Activated CD8-positive, alpha-beta T cell treated with anti-CD3 and anti-CD28 coated beads, Interleukin-2, amount 10 ng/mL, durations not matched to agents 7 days and 5 days (primary cell): ENCODE measurements at regions not wholly inside any gene's neighbourhood (a gene's known extent, or its start where the extent isn't known, plus 50 kb on each side); places are given as distances from the start of the nearest gene placed in this dataset.

Source experiments
- ATAC-seq: fragments of 150-1000 bp; cut with Tn5 transposase; one replicate; pipeline ENCODE4 v1.10.0; 2021; ENCODE audit warnings: moderate library complexity
- CTCF ChIA-PET: fragments of 350-600 bp; sonication (Branson Sonifier 250); formaldehyde crosslinking; loops from one replicate; lab custom pipeline; 2021; ENCODE audit warnings: antibody characterized with exemption; lab: Charles Lee
- POLR2A ChIA-PET: fragments of 350-600 bp; sonication (Branson Sonifier 250); formaldehyde crosslinking; loops from one replicate; lab custom pipeline; 2021; ENCODE audit warnings: antibody characterized with exemption; lab: Charles Lee
- DNase-seq: peaks from one replicate; pipeline ENCODE4 v3.0.0-alpha.2; 2020
- H3K27ac Mint-ChIP-seq: one replicate; pipeline ENCODE4 v1.8.0; 2021; ENCODE audit warnings: mild to moderate bottlenecking, mixed read lengths
- H3K27me3 Mint-ChIP-seq: one replicate; pipeline ENCODE4 v1.8.0; 2021; ENCODE audit warnings: low read depth, mixed read lengths
- H3K36me3 Mint-ChIP-seq: one replicate; pipeline ENCODE4 v1.8.0; 2021; ENCODE audit warnings: low read depth, mixed read lengths
- H3K4me1 Mint-ChIP-seq: one replicate; pipeline ENCODE4 v1.8.0; 2021; ENCODE audit warnings: low read depth, mixed read lengths
- H3K4me3 Mint-ChIP-seq: one replicate; pipeline ENCODE4 v1.8.0; 2021; ENCODE audit warnings: mild to moderate bottlenecking, mixed read lengths
- H3K9me3 Mint-ChIP-seq: one replicate; pipeline ENCODE4 v1.8.0; 2022; ENCODE audit warnings: mixed read lengths; ENCODE audit not compliant: insufficient read depth

DNA sequence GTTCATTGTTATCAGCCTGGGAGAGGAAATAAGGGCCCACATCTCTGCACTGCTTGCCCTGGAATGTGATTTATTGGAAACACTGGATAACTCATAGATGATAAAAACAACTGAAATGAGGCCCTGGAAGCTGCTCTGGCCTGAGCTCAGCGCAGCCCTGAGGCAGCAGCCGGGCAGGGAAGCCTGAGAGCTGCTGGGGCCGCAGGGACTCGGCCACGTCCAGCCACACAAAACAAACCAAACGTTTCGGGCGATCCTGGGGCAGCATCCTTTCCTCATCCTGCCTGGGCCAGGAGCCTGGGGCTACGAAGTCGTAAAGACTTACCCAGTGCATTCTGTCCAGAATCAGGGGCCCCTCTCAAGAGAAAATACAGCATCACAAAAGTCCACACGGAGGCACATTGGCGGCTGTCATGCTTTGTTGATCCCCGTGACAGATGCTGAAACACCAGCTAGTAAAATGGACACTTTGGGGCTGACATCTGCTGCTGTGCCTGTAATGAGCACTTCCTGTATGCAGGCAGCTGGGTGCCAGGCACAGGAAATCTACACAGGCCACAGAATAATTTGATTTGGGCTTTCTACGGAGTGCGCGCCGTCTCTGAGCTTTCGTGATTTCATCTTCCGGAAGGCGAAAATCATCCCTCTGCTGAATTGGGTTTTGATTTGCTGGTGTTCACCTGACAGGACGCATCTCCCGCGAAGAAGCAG, 250.6 kb downstream of the EIPR1 start:
- POLR2A ChIA-PET: no interaction called here
- CTCF ChIA-PET: no interaction called here
- no peaks in the 10 kb centered on the region for H3K9me3 Mint-ChIP-seq
- no peak overlapping the region for H3K4me3 Mint-ChIP-seq
- H3K27me3 Mint-ChIP-seq: no peaks in the 10 kb centered on the region
- DNase-seq (no peak), ATAC-seq (no peak)
- H3K27ac Mint-ChIP-seq: peak overlapping the region; percentile 5
- H3K4me1 Mint-ChIP-seq: peaks cover 5% of the 10 kb centered on the region
- H3K36me3 Mint-ChIP-seq: no peaks in the 10 kb centered on the region

DNA sequence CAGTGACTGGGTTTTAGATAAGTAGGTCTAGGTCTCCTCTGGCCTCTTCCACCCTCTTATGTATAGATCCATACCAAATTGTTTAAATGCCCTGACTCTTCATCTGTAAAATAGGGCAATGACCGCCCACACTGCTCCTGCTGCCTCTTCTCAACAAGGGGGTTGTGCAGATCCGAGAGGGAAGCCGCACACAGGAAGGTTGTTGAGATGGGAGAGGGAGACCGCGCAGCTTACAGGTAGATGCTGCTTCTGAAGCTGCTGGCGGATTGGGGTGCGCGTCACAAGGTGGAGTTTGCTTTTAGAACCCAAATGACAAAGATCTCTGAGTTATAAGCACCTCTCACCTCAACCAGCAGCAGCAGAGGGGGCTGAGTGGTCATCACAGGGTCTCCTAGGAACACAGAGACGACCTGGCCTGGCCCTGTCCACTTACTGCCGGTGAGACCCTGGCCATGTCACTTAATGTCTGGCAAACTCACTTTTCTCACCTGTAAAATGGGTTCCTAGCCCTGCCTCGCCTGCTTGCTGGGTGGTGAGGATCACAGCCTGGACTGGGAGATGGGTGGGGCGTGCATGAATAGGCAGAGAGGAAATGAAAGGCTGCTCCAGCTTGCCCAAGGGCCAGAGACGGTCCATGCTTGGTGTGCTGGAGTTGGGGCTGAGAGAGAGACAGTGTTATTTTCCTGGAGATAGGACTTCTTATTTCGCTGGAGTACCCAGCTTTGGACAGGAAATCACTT, 251.3 kb downstream of the EIPR1 start:
- CTCF ChIA-PET: no interaction called here
- Mint-ChIP-seq H3K4me3 (no peak overlapping the region), H3K4me1 (peaks cover 5% of the 10 kb centered on the region), H3K27ac (no peak overlapping the region), H3K9me3 (no peaks in the 10 kb centered on the region), H3K27me3 (no peaks in the 10 kb centered on the region), H3K36me3 (no peaks in the 10 kb centered on the region)
- POLR2A ChIA-PET: no interaction called here
- DNase-seq: no peak
- no peak for ATAC-seq

DNA sequence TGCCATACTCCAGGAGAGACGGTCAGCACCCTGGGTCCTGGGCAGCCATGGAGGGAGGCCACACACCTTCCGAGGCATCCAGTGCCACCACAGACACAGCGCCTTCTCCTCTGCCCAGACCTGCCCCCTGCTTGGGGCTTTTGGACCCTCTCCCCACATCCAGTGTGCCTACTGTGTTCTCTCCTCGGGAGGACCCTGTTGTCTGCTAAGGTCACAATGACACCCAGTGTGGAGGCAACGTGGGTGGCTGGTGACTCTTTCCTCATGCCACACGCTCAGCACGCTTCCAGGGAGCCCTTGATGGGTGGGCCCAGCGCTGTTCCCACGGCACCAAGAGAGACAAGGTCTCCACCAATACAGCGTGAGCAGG, 251.9 kb downstream of the EIPR1 start:
- Mint-ChIP-seq H3K36me3 (no peaks in the 10 kb centered on the region), H3K27ac (no peak overlapping the region), H3K27me3 (no peaks in the 10 kb centered on the region), H3K4me1 (peaks cover 5% of the 10 kb centered on the region), H3K9me3 (no peaks in the 10 kb centered on the region), H3K4me3 (no peak overlapping the region)
- ChIA-PET POLR2A (no interaction called here), CTCF (no interaction called here)
- ATAC-seq: no peak
- no peak for DNase-seq

DNA sequence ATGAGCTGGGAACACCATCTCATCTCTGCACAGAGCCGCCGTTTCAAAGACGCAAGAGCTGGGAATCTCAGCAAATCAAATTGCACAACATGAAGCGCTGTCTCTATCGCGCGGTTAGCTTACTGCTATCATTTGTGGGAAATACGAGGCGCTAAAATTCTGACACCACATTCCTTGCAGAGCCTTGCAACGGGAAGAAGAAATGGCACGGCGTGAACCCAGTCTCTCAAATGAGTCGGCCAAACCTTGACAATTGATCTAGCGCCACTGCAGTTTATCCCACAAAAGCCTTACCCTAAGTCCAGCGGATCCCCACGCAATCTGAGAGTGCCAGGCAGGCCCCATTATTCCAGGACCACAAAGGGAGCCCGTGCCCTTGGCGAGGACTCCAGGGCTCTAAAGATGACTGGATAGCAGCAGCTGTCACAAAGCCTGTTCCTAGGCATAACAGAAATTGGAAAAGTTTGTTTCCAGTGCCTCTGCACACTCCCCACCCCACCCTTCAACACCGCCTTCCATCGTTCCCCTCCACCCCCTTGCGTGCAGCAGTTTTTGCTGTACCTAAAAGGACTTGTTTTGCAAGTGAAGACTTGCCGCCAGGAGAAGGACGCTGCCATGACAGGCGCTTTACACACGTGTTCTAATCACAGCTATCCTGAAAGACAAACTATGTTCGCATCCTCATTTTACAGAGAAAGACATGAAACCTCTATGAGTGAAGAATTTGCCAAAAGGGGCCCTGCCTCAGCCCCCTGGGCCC, 252.4 kb downstream of the EIPR1 start:
- H3K27me3 Mint-ChIP-seq: no peaks in the 10 kb centered on the region
- POLR2A ChIA-PET: no interaction called here
- no peak overlapping the region for H3K4me3 Mint-ChIP-seq
- H3K27ac Mint-ChIP-seq: no peak overlapping the region
- H3K4me1 Mint-ChIP-seq: peaks cover 5% of the 10 kb centered on the region
- ATAC-seq: no peak
- DNase-seq: no peak
- CTCF ChIA-PET: interaction anchor here (0.5 kb wide), 1 partner anchor 60 kb away, joined by 3 read pairs; no protein-coding TSS in a partner anchor
- H3K36me3 Mint-ChIP-seq: no peaks in the 10 kb centered on the region
- H3K9me3 Mint-ChIP-seq: no peaks in the 10 kb centered on the region

DNA sequence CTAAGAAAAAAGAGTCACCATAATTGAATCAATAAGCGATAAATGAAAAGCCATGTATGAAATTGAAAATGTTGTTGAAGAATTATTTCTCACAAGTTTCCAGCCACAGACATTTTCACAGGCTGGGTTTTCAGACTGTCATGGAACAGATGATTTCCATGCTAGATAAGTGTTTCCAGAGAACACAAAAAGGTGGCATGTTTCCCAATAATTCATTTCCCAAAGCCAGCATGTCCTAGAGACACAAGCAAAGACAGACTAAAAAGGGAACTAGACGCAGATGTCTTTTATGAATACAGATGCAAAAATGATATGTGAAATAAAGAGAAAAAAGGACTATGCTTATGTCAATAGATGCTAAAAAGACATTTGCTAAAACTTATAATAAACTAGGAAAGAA, 255.1 kb downstream of the EIPR1 start:
- no peak overlapping the region for H3K27ac Mint-ChIP-seq
- H3K36me3 Mint-ChIP-seq: no peaks in the 10 kb centered on the region
- ChIA-PET CTCF (no interaction called here), POLR2A (no interaction called here)
- ATAC-seq (no peak), DNase-seq (no peak)
- no peak overlapping the region for H3K4me3 Mint-ChIP-seq
- no peaks in the 10 kb centered on the region for H3K27me3 Mint-ChIP-seq
- H3K9me3 Mint-ChIP-seq: no peaks in the 10 kb centered on the region
- peaks cover 5% of the 10 kb centered on the region for H3K4me1 Mint-ChIP-seq

DNA sequence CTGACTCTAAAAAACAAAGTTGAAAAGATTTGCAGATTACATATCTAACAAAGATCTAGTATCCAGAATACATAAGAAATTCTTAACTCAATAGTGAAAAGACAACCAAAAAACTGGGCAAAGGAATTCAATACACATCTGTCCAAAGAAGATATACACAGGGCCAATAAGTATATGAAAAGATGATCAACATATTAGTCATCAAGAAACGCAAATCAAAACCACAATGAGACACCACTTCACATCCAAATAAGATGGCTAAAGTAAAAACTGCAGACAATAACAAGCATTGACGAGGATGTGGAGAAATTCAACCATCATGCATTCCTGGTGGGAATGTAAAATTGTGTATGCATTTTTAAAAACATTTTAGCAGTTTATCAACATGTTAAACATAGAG, 256.0 kb downstream of the EIPR1 start:
- no peak for DNase-seq
- Mint-ChIP-seq H3K27ac (no peak overlapping the region), H3K27me3 (no peaks in the 10 kb centered on the region), H3K4me1 (no peaks in the 10 kb centered on the region), H3K9me3 (no peaks in the 10 kb centered on the region), H3K36me3 (no peaks in the 10 kb centered on the region), H3K4me3 (no peak overlapping the region)
- ChIA-PET CTCF (no interaction called here), POLR2A (no interaction called here)
- no peak for ATAC-seq

DNA sequence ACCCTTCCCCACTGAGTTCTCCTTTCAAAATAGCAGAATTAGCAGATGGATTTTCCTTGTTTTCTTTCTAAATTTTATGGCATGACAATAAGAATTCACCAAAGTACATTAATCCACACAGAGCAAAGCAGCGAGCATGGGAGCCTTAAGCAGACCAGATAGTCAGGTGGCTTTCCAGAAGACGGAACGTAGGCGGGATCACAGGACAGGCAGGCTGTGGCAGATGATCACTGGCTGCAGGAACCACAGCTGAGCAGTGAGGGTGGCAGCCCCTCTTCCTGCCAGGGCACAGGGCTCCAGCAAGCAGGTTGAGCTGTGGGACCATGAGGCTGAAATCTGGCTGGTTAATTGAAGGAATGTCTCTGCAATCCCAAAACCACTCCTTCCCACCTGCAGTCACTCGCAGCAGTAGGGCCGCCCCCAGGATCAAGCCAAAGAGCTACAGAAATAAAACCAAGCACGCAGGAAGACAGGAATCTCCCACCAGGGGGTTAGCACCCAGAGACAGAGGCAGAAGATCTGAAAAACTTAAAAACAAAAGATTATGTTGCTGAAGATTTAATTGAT, 259.9 kb downstream of the EIPR1 start:
- ATAC-seq (no peak), DNase-seq (no peak)
- Mint-ChIP-seq H3K9me3 (no peaks in the 10 kb centered on the region), H3K36me3 (no peaks in the 10 kb centered on the region), H3K27me3 (no peaks in the 10 kb centered on the region), H3K4me1 (no peaks in the 10 kb centered on the region), H3K4me3 (no peak overlapping the region), H3K27ac (no peak overlapping the region)
- CTCF ChIA-PET: no interaction called here
- POLR2A ChIA-PET: no interaction called here

DNA sequence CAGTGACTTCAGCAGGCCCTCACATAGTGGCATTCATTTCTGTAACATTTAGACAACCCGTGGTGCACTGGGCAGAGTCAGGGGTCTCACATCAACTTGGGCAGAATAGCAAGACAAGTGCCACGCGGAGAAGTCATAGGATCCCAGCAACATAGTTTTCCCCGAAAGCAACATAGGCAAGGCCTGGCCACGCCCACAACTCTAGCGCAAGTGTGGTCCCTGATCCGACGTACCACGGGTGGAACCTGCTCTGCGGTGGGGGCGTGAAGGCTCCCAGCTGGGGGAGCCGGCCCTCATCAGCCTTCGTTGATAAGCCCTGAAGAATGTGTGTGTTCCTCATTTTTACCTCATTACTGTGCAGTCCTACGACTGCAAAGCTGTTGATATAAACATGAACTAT, 261.2 kb downstream of the EIPR1 start:
- Mint-ChIP-seq H3K36me3 (no peaks in the 10 kb centered on the region), H3K27ac (no peak overlapping the region), H3K4me1 (no peaks in the 10 kb centered on the region), H3K27me3 (no peaks in the 10 kb centered on the region), H3K4me3 (no peak overlapping the region), H3K9me3 (no peaks in the 10 kb centered on the region)
- ATAC-seq (no peak), DNase-seq (no peak)
- ChIA-PET POLR2A (no interaction called here), CTCF (no interaction called here)

DNA sequence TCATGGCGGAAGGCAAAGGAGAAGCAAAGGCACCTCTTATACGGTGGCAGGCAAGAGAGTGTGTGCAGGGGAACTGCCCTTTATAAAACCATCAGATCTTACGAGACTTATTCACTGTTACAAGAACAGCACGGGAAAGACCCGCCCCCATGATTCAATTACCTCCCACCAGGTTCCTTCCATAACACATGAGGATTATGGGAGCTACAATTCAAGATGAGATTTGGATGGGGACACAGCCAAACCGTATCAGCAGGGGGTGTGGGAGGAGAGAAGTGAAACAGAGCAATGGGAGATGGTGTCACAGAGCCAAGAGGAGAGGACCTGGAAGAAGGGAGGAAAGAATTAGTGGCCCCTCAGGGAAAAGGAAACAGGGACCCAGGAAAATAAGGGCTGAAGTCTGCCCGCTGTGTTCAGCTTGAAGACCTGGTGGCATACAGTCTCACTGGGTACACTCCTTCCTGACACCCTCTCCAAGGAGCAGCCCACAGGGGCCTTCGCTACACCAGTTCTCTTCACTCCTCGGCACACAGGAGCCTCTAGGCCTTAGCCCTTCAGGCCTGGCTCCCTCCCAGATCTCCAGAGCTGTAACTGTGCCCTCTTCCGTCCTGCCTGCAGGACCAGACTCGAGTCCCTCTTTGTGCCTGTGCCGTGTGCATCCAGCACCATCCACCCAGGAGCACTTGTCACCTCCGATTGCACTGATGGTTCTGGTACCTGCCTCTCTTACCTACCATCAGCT, 262.1 kb downstream of the EIPR1 start:
- DNase-seq: no peak

DNA sequence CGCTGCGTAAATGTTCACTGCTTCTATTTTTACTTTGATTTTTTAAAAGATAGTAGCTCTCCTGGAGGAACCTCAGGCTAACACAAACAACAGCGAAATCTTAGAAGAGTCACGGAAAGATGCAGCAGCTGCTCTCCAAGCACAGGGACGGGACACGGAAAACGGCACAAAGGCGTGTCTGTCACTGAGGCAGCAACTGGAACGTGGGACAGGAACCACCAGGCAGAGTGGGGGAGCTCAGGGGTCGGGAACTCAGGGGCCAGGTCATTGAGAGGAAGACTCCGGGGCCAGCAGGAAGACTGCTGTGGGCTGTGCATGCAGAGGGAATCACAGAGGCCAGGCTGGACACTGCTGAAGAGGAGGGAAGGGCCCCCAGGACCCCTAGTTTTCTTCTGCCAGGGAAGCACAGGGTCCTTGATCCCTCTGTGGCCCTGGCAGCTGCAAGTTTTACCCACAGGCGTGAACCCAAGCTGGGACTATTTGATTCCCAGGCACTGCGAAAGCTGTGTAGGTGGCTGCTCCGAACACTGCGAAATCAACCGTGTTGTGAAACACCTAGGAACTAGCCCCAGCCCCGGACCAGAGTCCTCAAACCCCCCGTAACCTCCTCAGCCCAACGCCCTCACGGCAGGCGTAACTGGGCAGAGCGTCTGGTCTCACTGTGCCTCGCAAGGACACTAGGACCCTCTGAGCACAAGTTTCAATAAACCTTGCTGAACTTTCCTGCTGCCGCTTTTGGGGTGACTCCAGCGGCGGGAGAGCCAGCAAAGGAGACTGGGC, 263.0 kb downstream of the EIPR1 start:
- no peak for ATAC-seq
- Mint-ChIP-seq H3K27ac (no peak overlapping the region), H3K4me1 (no peaks in the 10 kb centered on the region), H3K9me3 (no peaks in the 10 kb centered on the region), H3K4me3 (no peak overlapping the region), H3K36me3 (no peaks in the 10 kb centered on the region), H3K27me3 (no peaks in the 10 kb centered on the region)
- ChIA-PET CTCF (no interaction called here), POLR2A (no interaction called here)
- DNase-seq: no peak

More for the DNA sequence above, 262.1 kb downstream of the EIPR1 start:
- Mint-ChIP-seq H3K27me3 (no peaks in the 10 kb centered on the region), H3K4me3 (no peak overlapping the region), H3K4me1 (no peaks in the 10 kb centered on the region), H3K36me3 (no peaks in the 10 kb centered on the region), H3K27ac (no peak overlapping the region), H3K9me3 (no peaks in the 10 kb centered on the region)
- POLR2A ChIA-PET: no interaction called here
- ATAC-seq: no peak
- CTCF ChIA-PET: no interaction called here

DNA sequence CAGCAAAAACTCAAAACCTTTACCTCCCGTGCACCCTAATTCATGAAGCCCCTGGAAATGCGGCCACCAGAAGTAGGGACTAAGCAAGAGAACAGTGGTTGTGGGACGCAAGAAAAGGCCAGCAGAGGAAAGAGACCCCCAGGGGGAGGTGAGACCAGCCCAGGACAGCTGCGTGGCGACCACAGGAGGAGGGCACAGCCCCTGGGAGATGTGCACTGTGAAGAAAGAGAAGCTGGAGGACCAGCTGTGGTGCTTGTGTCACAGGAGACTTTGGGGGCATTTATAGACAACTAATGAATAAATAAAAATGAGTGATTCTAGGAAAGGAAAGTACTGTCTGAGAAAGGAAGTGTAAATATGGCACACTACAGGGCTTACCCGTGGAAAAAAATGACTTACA, 263.8 kb downstream of the EIPR1 start:
- no peak for DNase-seq
- Mint-ChIP-seq H3K4me3 (no peak overlapping the region), H3K36me3 (no peaks in the 10 kb centered on the region), H3K9me3 (no peaks in the 10 kb centered on the region), H3K27me3 (no peaks in the 10 kb centered on the region), H3K27ac (no peak overlapping the region), H3K4me1 (no peaks in the 10 kb centered on the region)
- ChIA-PET CTCF (no interaction called here), POLR2A (no interaction called here)
- ATAC-seq: no peak
